ENCODE measurements at regions not wholly inside any gene's neighbourhood (a gene's known extent, or its start where the extent isn't known, plus 50 kb on each side); places are given as distances from the start of the nearest gene placed in this dataset.

- DNase-seq (ENCODE audit: low read depth), result no peak
These were observed 334.7 kb downstream of the DIRAS2 start for GRCh38 chr9:90307891-90308290.

- no peak for DNase-seq (ENCODE audit: low read depth)
These were observed 333.9 kb downstream of the DIRAS2 start for GRCh38 chr9:90308691-90309090.

GRCh38 chr9:90309809-90310520, 332.7 kb downstream of the DIRAS2 start:
- DNase-seq (ENCODE audit: low read depth), result no peak

GRCh38 chr9:90310521-90310876, 332.1 kb downstream of the DIRAS2 start:
- no peak for DNase-seq (ENCODE audit: low read depth)

DNA sequence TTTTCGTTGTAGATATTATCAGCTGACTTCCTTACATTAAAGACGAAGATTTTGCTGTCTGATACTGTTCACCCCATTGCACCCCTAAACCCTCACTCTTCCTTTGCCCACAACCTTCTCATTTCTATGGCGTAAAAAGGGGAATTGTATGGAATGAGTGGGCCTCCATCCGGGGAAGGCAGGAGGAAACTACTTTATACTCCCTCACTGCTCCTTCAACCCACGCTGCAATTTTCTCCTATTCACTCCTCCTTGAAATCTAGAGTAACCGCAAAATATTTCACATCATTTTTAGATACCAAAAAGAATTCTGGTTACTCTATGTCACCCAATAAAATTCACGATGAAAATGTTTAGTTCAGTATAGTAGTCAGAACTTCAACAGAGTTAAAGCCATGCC, 330.8 kb downstream of the DIRAS2 start:
- DNase-seq (ENCODE audit: low read depth), result no peak

GRCh38 chr9:90322296-90322695, 320.3 kb downstream of the DIRAS2 start:
- DNase-seq (ENCODE audit: low read depth), result no peak

DNA sequence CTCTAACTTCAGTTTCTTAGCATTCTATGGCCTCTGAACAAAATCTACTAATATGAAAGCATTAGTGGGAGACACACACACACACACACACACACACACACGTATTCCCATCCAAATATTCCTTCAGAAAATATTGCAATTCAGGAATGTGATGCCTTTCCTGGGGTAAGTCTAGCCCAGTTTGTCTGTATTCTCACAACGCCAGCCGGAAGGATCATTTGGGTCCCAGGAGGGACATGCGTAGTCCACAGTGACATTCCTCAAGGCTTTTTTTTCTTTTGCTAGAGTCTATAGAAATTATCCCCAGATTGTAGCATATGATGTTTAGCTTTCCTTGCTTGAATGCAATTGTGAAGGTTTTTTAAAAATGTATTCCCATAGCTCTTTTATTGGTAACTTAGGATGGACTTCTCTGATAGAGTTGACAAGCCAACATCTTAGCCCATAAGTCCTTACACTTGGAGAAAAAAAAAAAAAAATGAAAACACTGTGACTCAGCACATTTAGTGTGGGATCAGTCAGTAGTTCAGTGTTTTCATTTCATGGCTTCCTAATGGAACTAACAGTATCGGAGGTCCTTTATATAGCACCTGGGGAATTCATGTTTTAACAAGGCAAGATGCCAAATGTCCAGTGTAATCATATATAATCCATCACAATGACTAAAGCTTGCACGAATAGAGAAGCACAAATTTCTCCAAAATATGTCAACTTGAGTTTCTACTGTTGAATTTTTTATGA, 316.5 kb downstream of the DIRAS2 start:
- DNase-seq (ENCODE audit: low read depth), result no peak

DNA sequence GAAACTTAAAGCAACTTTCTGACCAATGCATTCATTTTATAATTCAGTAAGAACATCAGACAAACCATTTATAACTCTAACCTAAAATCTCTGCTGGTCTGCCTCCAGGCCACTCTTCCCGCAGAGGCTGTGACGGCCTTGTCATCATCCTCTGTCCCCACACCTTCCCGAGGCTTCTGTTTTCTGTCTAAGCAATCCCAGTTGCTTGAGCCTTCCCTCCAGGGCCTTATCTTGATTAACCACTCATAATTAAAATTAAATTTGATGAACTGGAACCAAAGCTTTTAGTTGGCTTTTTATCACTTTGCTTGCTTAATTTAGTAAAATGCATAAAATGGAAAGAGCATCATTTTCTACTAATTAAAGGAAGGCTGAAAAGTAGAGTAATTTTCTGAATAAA, 312.4 kb downstream of the DIRAS2 start:
- no peak for DNase-seq (ENCODE audit: low read depth)

DNA sequence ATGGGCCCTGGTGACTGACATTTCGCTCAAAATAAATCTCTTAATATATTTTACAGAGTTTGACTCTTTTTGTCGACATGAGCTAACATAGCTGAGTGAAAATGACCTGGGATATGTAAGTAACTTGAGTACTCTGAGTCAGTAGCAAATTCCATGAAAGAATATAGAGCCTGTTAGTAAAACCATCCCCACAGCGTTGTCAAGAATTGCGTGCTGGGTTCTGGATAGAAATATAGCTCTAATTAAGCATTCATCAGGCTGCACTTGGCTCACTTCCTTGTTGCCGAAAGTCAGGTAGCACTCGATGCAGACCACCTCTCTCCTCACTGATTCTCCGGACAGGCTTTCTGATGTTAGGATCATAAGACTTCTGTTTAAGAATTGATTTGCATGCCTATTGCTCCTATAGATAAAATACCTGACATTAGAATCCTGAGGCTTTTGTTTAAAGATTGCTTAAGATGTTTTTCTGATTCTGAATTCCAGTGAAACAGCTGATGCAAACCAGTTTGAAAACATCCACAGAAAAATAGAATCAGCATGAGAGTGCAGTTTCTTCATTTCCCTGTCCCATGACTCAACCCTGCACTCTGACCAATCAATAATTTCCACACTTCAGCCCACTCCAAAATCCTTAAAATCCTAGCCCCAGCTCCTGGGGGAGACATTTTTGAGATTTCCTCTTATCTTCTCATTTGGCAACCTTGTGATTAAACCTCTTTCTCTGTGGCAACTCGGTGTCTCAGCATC, 310.6 kb downstream of the DIRAS2 start:
- DNase-seq (ENCODE audit: low read depth), result no peak

DNA sequence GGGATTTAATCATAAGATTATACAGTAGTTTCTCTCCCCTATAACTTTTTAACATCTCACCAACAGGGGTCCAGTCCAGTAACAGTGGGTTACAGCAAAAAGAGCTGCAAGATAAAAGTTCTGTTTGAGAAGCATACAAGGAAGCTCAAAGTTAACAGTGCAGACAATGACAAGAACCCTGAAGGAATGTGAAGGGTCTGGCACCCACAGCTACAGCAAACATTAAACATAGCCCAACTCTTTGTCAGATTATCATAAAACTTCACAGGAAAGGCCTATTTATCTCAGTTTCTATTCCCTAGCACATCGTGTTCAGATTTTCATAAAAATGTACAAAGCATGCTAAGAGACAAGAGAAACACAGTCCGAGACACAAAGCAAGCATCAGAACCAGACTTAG, 309.4 kb downstream of the DIRAS2 start:
- no peak for DNase-seq (ENCODE audit: low read depth)

- no peak for DNase-seq (ENCODE audit: low read depth)
These were observed 302.2 kb downstream of the DIRAS2 start for GRCh38 chr9:90340421-90340820.

DNA sequence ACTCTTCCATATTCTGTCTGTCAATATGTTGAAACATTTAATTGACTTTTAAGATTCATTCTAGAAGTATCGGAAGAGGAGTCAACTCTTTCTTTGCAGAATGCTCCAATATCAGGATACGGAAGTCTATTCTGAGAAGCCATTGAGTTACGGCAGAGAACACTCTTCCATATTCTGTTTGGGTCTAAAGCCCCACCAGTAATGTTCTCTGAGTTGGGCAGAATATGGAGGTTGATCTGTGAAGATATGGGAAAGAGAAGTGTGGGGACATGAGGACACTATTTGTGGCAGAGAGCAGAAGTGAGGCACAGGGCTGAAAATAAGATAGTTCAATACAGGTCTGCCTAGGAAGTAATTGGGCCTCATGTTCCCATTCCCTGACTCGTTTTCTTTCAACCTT, 300.0 kb downstream of the DIRAS2 start:
- no peak for DNase-seq (ENCODE audit: low read depth)

DNA sequence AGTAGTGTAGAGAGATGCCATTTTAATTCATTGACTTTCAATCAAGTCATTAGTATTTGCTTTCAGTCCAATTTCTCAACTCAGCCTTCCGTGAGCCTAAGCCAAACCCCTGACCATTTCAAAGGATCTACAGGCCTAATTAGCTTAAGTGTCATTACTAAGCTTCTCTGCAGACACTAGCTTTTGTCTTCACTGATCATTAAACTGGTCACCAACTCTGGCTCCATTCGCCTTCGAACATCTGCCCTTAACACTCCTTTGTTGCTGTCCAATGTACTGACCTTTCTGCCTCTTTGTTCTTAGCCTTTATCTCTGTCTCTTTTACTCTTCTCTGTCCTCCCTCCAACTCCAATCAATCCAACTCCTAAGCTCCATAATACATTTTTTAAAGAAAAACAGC, 299.3 kb downstream of the DIRAS2 start:
- no peak for DNase-seq (ENCODE audit: low read depth)

DNA sequence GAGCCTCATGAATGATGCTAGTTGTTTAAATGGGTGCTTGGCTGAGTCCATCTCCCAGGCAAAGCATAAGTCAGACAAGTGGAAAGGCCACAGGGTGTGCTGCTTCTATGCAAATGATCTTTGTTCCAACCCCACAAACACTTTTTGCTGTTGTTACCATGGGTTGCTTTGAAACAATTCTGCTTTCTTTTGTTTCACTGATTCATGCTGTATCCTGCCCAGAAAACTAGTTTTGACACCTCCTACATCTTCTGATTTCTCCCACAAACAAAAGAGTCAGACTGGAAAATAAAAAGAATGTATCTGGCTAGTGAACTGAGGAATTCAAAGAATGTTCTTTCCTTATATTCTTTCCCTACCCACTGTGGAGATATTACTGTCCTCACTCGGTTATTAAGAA, 298.6 kb downstream of the DIRAS2 start:
- no peak for DNase-seq (ENCODE audit: low read depth)

GRCh38 chr9:90365666-90366065, 277.0 kb downstream of the DIRAS2 start:
- no peak for DNase-seq (ENCODE audit: low read depth)

DNA sequence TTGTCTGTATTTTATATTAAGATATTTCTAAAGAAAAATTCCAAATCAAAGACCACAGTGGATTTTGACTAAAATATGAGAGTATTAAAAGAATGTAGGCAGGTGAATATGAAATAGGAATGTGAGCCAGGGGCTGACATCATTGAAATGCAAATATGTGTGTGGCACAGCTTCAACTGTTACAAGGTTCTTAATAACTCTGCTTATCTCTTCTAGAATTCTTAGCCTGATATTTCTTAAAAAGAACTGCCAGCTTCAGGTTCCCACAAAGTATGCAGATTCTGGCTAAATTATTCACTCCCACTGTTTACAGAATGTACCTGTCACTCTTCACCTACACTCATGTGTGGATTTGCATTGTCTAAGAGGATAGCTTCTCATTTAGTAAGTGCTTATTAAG, 274.4 kb downstream of the DIRAS2 start:
- no peak for DNase-seq (ENCODE audit: low read depth)

GRCh38 chr9:90368928-90369327, 273.7 kb downstream of the DIRAS2 start:
- no peak for DNase-seq (ENCODE audit: low read depth)

- no peak for DNase-seq (ENCODE audit: low read depth)
These were observed 262.9 kb downstream of the DIRAS2 start for GRCh38 chr9:90379771-90380170.

DNA sequence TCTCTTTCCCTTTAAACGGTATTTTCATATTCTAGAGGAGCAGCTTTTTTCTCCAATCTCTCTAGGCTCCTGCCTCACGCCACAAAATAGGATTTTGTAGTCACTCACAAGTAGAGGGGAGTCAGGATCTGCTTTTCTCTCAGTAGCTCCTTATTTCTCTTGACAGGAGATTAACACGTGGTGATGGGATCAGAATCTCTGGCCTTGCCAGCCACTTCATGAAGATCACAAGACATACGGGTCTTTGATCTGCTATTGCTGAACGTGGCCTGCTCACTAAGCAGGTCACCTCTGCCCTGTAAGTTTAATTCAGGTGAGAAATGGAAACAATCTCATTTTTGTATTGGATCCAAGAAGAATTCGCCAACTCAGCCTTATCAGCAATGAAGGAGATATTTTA, 257.5 kb downstream of the DIRAS2 start:
- no peak for DNase-seq (ENCODE audit: low read depth)

- no peak for DNase-seq (ENCODE audit: low read depth)
These were observed 249.1 kb downstream of the DIRAS2 start for GRCh38 chr9:90393365-90394152.

DNA sequence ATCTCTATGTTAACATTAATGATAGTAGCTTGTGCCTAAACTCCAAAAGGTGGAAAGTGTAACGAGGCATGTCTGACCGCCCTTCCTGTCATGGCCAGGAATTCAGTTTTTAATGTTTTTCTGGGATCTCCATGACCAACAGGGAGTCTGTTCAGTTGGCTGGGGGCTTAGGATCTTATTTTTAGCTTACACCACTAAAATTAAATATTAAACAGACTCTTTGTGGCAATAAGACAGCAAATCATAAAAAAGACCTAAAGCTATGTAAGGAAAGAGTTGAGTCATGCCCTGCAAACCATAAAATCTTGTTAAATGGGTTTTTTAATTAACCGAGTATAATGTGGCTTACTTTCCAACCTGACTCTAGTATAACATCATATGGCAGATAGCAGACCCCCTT, 247.8 kb downstream of the DIRAS2 start:
- DNase-seq (ENCODE audit: low read depth), result no peak

- DNase-seq (ENCODE audit: low read depth), result no peak
These were observed 242.5 kb downstream of the DIRAS2 start for GRCh38 chr9:90400091-90400490.

Measured in T-helper 22 cell (primary cell).